ENCODE measurements at regions not wholly inside any gene's neighbourhood (a gene's known extent, or its start where the extent isn't known, plus 50 kb on each side); places are given as distances from the start of the nearest gene placed in this dataset.

GRCh38 chr3:78496501-78496900, 1271.3 kb downstream of the ROBO1 start:
- WGBS, 2 donors, result 64 to 74% methylated on average over 5 of the region's 5 CpGs

GRCh38 chr3:78497021-78497420, 1270.8 kb downstream of the ROBO1 start:
- H3K4me3 ChIP-seq, result no peak overlapping the region
- intact Hi-C loops (cut with DNase I; ENCODE audit: low total_unique reads), result no loop called here
- no peaks in the 10 kb centered on the region for H3K4me1 ChIP-seq
- WGBS, 2 donors, result 76 to 87% methylated on average over 4 of the region's 4 CpGs
- no peaks in the 10 kb centered on the region for H3K9me3 ChIP-seq
- no peak overlapping the region for H3K27ac ChIP-seq
- no peak for DNase-seq
- no peak for TF ChIP-seq CTCF (IDR thresholded peaks at IDR 0.05)
- no peak for TF ChIP-seq POLR2A (IDR thresholded peaks at IDR 0.05)
- no peaks in the 10 kb centered on the region for H3K36me3 ChIP-seq (ENCODE audit: low read depth, missing control alignments)
- H3K27me3 ChIP-seq, result no peaks in the 10 kb centered on the region

More at GRCh38 chr3:78496501-78496900, 1271.3 kb downstream of the ROBO1 start:
- Histone ChIP-seq H3K9me3 (no peaks in the 10 kb centered on the region), H3K27me3 (no peaks in the 10 kb centered on the region), H3K36me3 (ENCODE audit: low read depth, missing control alignments) (no peaks in the 10 kb centered on the region), H3K4me1 (no peaks in the 10 kb centered on the region), H3K4me3 (no peak overlapping the region), H3K27ac (no peak overlapping the region)
- no peak for DNase-seq
- TF ChIP-seq CTCF (IDR thresholded peaks at IDR 0.05) (no peak), POLR2A (IDR thresholded peaks at IDR 0.05) (no peak)
- intact Hi-C loops (cut with DNase I; ENCODE audit: low total_unique reads), result no loop called here

GRCh38 chr3:78497767-78498166, 1270.0 kb downstream of the ROBO1 start:
- H3K36me3 ChIP-seq (ENCODE audit: low read depth, missing control alignments), result no peaks in the 10 kb centered on the region
- 56 to 57% methylated on average over 2 of the region's 2 CpGs for WGBS, 2 donors
- DNase-seq, result no peak
- no peaks in the 10 kb centered on the region for H3K27me3 ChIP-seq
- H3K4me3 ChIP-seq, result no peak overlapping the region
- no peaks in the 10 kb centered on the region for H3K4me1 ChIP-seq
- no peak overlapping the region for H3K27ac ChIP-seq
- no peaks in the 10 kb centered on the region for H3K9me3 ChIP-seq
- no peak for TF ChIP-seq CTCF (IDR thresholded peaks at IDR 0.05)
- no peak for TF ChIP-seq POLR2A (IDR thresholded peaks at IDR 0.05)
- intact Hi-C loops (cut with DNase I; ENCODE audit: low total_unique reads), result no loop called here

GRCh38 chr3:78506061-78506460, 1261.7 kb downstream of the ROBO1 start:
- no peak for TF ChIP-seq POLR2A (IDR thresholded peaks at IDR 0.05)
- no peak for TF ChIP-seq CTCF (IDR thresholded peaks at IDR 0.05)
- Histone ChIP-seq H3K36me3 (ENCODE audit: low read depth, missing control alignments) (no peaks in the 10 kb centered on the region), H3K4me1 (no peaks in the 10 kb centered on the region), H3K9me3 (no peaks in the 10 kb centered on the region), H3K4me3 (no peak overlapping the region), H3K27ac (no peak overlapping the region), H3K27me3 (no peaks in the 10 kb centered on the region)
- intact Hi-C loops (cut with DNase I; ENCODE audit: low total_unique reads), result no loop called here
- no peak for DNase-seq
- 58 to 65% methylated on average over 4 of the region's 4 CpGs for whole genome bisulfite sequencing, 2 donors

- Histone ChIP-seq H3K27me3 (no peaks in the 10 kb centered on the region), H3K4me1 (no peaks in the 10 kb centered on the region), H3K4me3 (no peak overlapping the region), H3K27ac (no peak overlapping the region), H3K9me3 (no peaks in the 10 kb centered on the region), H3K36me3 (ENCODE audit: low read depth, missing control alignments) (no peaks in the 10 kb centered on the region)
- TF ChIP-seq POLR2A (IDR thresholded peaks at IDR 0.05) (no peak), CTCF (IDR thresholded peaks at IDR 0.05) (no peak)
- no peak for DNase-seq
- 67 to 70% methylated on average over 2 of the region's 2 CpGs for WGBS, 2 donors
- intact Hi-C loops (cut with DNase I; ENCODE audit: low total_unique reads), result no loop called here
These were observed 1261.1 kb downstream of the ROBO1 start for GRCh38 chr3:78506581-78507195.

Measured in testis (tissue), 2 donors.